Neural progenitor cell (in vitro differentiated cells): ENCODE measurements at regions not wholly inside any gene's neighbourhood (a gene's known extent, or its start where the extent isn't known, plus 50 kb on each side); places are given as distances from the start of the nearest gene placed in this dataset.

ENCODE experiments used
- DNase-seq: peaks from one replicate; pipeline ENCODE4 v3.0.0-alpha.2; 2016; ENCODE audit warnings: low spot score
- H2AFZ ChIP-seq: fragments of 200-600 bp; sonication (generic); replicated peaks from 2 replicates; pipeline ENCODE4 v1.6.1; 2016; ENCODE audit warnings: antibody characterized with exemption
- H3F3A ChIP-seq: fragments of 200-600 bp; sonication (generic); 2 replicates; pipeline ENCODE4 v1.6.1; 2016; ENCODE audit warnings: antibody characterized with exemption, low read depth
- H3K27ac ChIP-seq: fragments of 200-600 bp; sonication (generic); 2 replicates; pipeline ENCODE4 v1.5.1; 2016; ENCODE audit warnings: mild to moderate bottlenecking
- H3K27me3 ChIP-seq: fragments of 200-600 bp; sonication (generic); 2 replicates; pipeline ENCODE4 v1.6.1; 2016; ENCODE audit warnings: mild to moderate bottlenecking, moderate library complexity
- H3K36me3 ChIP-seq: fragments of 200-600 bp; sonication (generic); 2 replicates; pipeline ENCODE4 v1.5.1; 2016
- H3K4me1 ChIP-seq: fragments of 200-600 bp; sonication (generic); 2 replicates; pipeline ENCODE4 v1.6.1; 2016; ENCODE audit warnings: mixed run types
- H3K4me2 ChIP-seq: fragments of 200-600 bp; sonication (generic); 2 replicates; pipeline ENCODE4 v1.6.1; 2016
- H3K4me3 ChIP-seq: fragments of 200-600 bp; sonication (generic); 2 replicates; pipeline ENCODE4 v1.5.1; 2016
- H3K79me2 ChIP-seq: fragments of 200-600 bp; sonication (generic); 2 replicates; pipeline ENCODE4 v1.6.1; 2016; ENCODE audit warnings: low read depth
- H3K9ac ChIP-seq: fragments of 200-600 bp; sonication (generic); 2 replicates; pipeline ENCODE4 v1.6.1; 2016
- H3K9me3 ChIP-seq: fragments of 200-600 bp; sonication (generic); 2 replicates; pipeline ENCODE4 v1.5.1; 2016; ENCODE audit warnings: low read depth
- H4K20me1 ChIP-seq: fragments of 200-600 bp; sonication (generic); 2 replicates; pipeline ENCODE4 v1.6.1; 2016; ENCODE audit warnings: low read depth
- H3K27ac Mint-ChIP-seq: 3 replicates; pipeline ENCODE4 v1.8.0; 2021; ENCODE audit warnings: mixed read lengths
- H3K27me3 Mint-ChIP-seq: 2 replicates; pipeline ENCODE4 v1.8.0; 2022; ENCODE audit warnings: low read depth, mild to moderate bottlenecking, inconsistent platforms, moderate library complexity, mixed read lengths; ENCODE audit not compliant: insufficient read depth
- H3K36me3 Mint-ChIP-seq: 3 replicates; pipeline ENCODE4 v1.8.0; 2021; ENCODE audit warnings: mixed read lengths
- H3K4me1 Mint-ChIP-seq: 3 replicates; pipeline ENCODE4 v1.8.0; 2021; ENCODE audit warnings: mixed read lengths
- H3K4me3 Mint-ChIP-seq: 3 replicates; pipeline ENCODE4 v1.8.0; 2021; ENCODE audit warnings: mild to moderate bottlenecking, moderate library complexity, mixed read lengths
- H3K9me3 Mint-ChIP-seq: 3 replicates; pipeline ENCODE4 v1.8.0; 2020; ENCODE audit warnings: mixed read lengths
- CTCF ChIP-seq: fragments of 200-600 bp; sonication (generic); IDR thresholded peaks from 2 replicates; pipeline ENCODE4 v1.5.1; 2017; ENCODE audit warnings: antibody characterized with exemption, mild to moderate bottlenecking
- EZH2 ChIP-seq: fragments of 200-600 bp; sonication (generic); IDR thresholded peaks from 2 replicates; pipeline ENCODE4 v1.6.1; 2017; ENCODE audit warnings: antibody characterized with exemption, mild to moderate bottlenecking, moderate library complexity
- EZH2phosphoT487 ChIP-seq: fragments of 200-600 bp; sonication (generic); IDR thresholded peaks from 2 replicates; pipeline ENCODE4 v1.6.1; 2017; ENCODE audit warnings: antibody characterized with exemption

GRCh38 chr7:118858651-118859149 lies 634.2 kb downstream of the ANKRD7 start:
- Histone ChIP-seq H3K79me2 (no peaks in the 10 kb centered on the region), H3K27me3 (no peaks in the 10 kb centered on the region), H3K4me2 (no peak overlapping the region), H3K27ac (no peak overlapping the region), H3K4me3 (no peak overlapping the region), H3K9ac (no peak overlapping the region), H2AFZ (no peak overlapping the region), H3K36me3 (no peaks in the 10 kb centered on the region), H4K20me1 (no peaks in the 10 kb centered on the region), H3F3A (no peaks in the 10 kb centered on the region), H3K4me1 (no peaks in the 10 kb centered on the region), H3K9me3 (no peaks in the 10 kb centered on the region)
- TF ChIP-seq EZH2 = no peak
- TF ChIP-seq EZH2phosphoT487 = no peak
- no peak for TF ChIP-seq CTCF
- Mint-ChIP-seq H3K27me3 (peaks cover 2% of the 10 kb centered on the region), H3K9me3 (peaks cover 3% of the 10 kb centered on the region), H3K4me1 (no peaks in the 10 kb centered on the region), H3K36me3 (no peaks in the 10 kb centered on the region), H3K4me3 (no peak overlapping the region), H3K27ac (no peak overlapping the region)
- DNase-seq = no peak

GRCh38 chr7:118861581-118861980 lies 637.1 kb downstream of the ANKRD7 start:
- Mint-ChIP-seq H3K4me1 (no peaks in the 10 kb centered on the region), H3K27ac (no peak overlapping the region), H3K27me3 (peaks cover 2% of the 10 kb centered on the region), H3K36me3 (no peaks in the 10 kb centered on the region), H3K4me3 (no peak overlapping the region), H3K9me3 (peaks cover 3% of the 10 kb centered on the region)
- H3K9ac ChIP-seq = no peak overlapping the region
- H3F3A ChIP-seq = no peaks in the 10 kb centered on the region
- H3K27ac ChIP-seq = no peak overlapping the region
- no peak overlapping the region for H3K4me2 ChIP-seq
- H3K27me3 ChIP-seq = no peaks in the 10 kb centered on the region
- H3K9me3 ChIP-seq = no peaks in the 10 kb centered on the region
- no peak for DNase-seq
- no peak overlapping the region for H2AFZ ChIP-seq
- H3K4me1 ChIP-seq = no peaks in the 10 kb centered on the region
- no peaks in the 10 kb centered on the region for H3K79me2 ChIP-seq
- no peaks in the 10 kb centered on the region for H3K36me3 ChIP-seq
- H3K4me3 ChIP-seq = no peak overlapping the region
- no peak for TF ChIP-seq EZH2
- TF ChIP-seq EZH2phosphoT487 = no peak
- no peak for TF ChIP-seq CTCF
- no peaks in the 10 kb centered on the region for H4K20me1 ChIP-seq

- H3K79me2 ChIP-seq = no peaks in the 10 kb centered on the region
- no peak overlapping the region for H3K27ac ChIP-seq
- no peaks in the 10 kb centered on the region for H3K4me1 Mint-ChIP-seq
- H3K4me3 ChIP-seq = no peak overlapping the region
- H3K9ac ChIP-seq = no peak overlapping the region
- no peak overlapping the region for H3K27ac Mint-ChIP-seq
- H3K9me3 ChIP-seq = no peaks in the 10 kb centered on the region
- peaks cover under 1% of the 10 kb centered on the region for H3K27me3 Mint-ChIP-seq
- H3K36me3 Mint-ChIP-seq = no peaks in the 10 kb centered on the region
- H3K4me1 ChIP-seq = no peaks in the 10 kb centered on the region
- H2AFZ ChIP-seq = no peak overlapping the region
- DNase-seq = no peak
- no peak for TF ChIP-seq EZH2
- TF ChIP-seq CTCF = no peak
- TF ChIP-seq EZH2phosphoT487 = no peak
- H3F3A ChIP-seq = no peaks in the 10 kb centered on the region
- H3K9me3 Mint-ChIP-seq = peaks cover under 1% of the 10 kb centered on the region
- no peaks in the 10 kb centered on the region for H3K36me3 ChIP-seq
- H4K20me1 ChIP-seq = no peaks in the 10 kb centered on the region
- H3K4me2 ChIP-seq = no peak overlapping the region
- H3K4me3 Mint-ChIP-seq = no peak overlapping the region
- no peaks in the 10 kb centered on the region for H3K27me3 ChIP-seq
Measured at GRCh38 chr7:118862740-118863139, 638.2 kb downstream of the ANKRD7 start.
